ENCODE measurements at regions not wholly inside any gene's neighbourhood (a gene's known extent, or its start where the extent isn't known, plus 50 kb on each side); places are given as distances from the start of the nearest gene placed in this dataset.

- H3K36me3 Mint-ChIP-seq (ENCODE audit: low read depth): no peaks in the 10 kb centered on the region
- no peak overlapping the region for H3K4me3 Mint-ChIP-seq
- no peaks in the 10 kb centered on the region for H3K27me3 Mint-ChIP-seq (ENCODE audit: low read depth)
- TF ChIP-seq, protein P1, sequence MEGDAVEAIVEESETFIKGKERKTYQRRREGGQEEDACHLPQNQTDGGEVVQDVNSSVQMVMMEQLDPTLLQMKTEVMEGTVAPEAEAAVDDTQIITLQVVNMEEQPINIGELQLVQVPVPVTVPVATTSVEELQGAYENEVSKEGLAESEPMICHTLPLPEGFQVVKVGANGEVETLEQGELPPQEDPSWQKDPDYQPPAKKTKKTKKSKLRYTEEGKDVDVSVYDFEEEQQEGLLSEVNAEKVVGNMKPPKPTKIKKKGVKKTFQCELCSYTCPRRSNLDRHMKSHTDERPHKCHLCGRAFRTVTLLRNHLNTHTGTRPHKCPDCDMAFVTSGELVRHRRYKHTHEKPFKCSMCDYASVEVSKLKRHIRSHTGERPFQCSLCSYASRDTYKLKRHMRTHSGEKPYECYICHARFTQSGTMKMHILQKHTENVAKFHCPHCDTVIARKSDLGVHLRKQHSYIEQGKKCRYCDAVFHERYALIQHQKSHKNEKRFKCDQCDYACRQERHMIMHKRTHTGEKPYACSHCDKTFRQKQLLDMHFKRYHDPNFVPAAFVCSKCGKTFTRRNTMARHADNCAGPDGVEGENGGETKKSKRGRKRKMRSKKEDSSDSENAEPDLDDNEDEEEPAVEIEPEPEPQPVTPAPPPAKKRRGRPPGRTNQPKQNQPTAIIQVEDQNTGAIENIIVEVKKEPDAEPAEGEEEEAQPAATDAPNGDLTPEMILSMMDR (IDR thresholded peaks at IDR 0.05; ENCODE audit: unreplicated experiment in 3 of 3): no peak
- H3K27ac Mint-ChIP-seq: no peak overlapping the region
- no peaks in the 10 kb centered on the region for H3K4me1 Mint-ChIP-seq
- no peaks in the 10 kb centered on the region for H3K9me3 Mint-ChIP-seq
Measured at GRCh38 chr4:72919464-72919863, 150.1 kb downstream of the COX18 start.

- Mint-ChIP-seq H3K9me3 (no peaks in the 10 kb centered on the region), H3K27ac (no peak overlapping the region), H3K27me3 (ENCODE audit: low read depth) (no peaks in the 10 kb centered on the region), H3K4me3 (no peak overlapping the region), H3K36me3 (ENCODE audit: low read depth) (no peaks in the 10 kb centered on the region), H3K4me1 (no peaks in the 10 kb centered on the region)
- TF ChIP-seq, protein P1 (IDR thresholded peaks at IDR 0.05; ENCODE audit: unreplicated experiment in 3 of 3): no peak
Measured at GRCh38 chr4:72918362-72918761, 151.2 kb downstream of the COX18 start.

DNA sequence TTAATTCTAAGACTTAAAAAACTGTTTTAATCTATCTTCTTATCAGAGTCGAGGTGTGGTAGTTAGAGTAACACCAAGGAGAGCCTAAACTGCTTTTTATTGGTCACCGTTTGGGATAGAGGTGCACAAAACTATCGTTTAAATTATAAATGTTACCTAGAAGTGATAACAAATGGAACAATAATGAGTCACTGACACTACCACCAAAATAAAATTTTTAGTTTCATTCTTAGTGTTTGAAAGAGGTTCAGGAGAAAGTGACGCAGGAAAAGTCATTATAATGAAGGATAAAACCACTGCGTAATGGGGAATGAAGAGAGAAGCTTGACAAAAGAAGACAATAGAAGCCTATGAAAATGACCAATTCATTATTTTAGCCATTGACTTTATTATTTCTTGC is 158.2 kb downstream of the COX18 start:
- TF ChIP-seq, protein P1 (IDR thresholded peaks at IDR 0.05; ENCODE audit: unreplicated experiment in 3 of 3): no peak
- Mint-ChIP-seq H3K4me3 (no peak overlapping the region), H3K36me3 (ENCODE audit: low read depth) (no peaks in the 10 kb centered on the region), H3K27ac (no peak overlapping the region), H3K4me1 (no peaks in the 10 kb centered on the region), H3K9me3 (no peaks in the 10 kb centered on the region), H3K27me3 (ENCODE audit: low read depth) (no peaks in the 10 kb centered on the region)

DNA sequence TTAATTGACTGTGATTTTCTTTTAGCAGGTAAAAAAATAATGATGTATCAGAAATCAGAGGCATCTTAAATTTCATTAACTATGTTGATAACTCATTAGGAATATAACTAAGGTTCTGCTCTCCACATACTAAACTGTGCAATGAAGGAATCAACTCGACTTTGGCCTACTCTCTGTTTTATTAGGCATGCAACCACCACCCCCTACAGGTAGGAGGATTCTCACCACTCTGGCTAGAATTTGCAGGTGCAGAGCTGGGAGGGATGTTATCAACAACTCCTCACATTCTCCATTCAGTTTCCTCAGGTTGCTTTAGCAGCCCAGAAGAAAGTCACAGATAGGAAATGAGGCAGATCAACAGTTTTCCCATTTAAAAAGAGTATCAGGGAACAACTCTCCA is 160.1 kb downstream of the COX18 start:
- peaks cover 5% of the 10 kb centered on the region for H3K9me3 Mint-ChIP-seq
- no peaks in the 10 kb centered on the region for H3K4me1 Mint-ChIP-seq
- TF ChIP-seq, protein P1 (IDR thresholded peaks at IDR 0.05; ENCODE audit: unreplicated experiment in 3 of 3): peak in 2 of 3 experiments; percentile 31 to 32
- H3K27me3 Mint-ChIP-seq (ENCODE audit: low read depth): no peaks in the 10 kb centered on the region
- H3K4me3 Mint-ChIP-seq: no peak overlapping the region
- no peaks in the 10 kb centered on the region for H3K36me3 Mint-ChIP-seq (ENCODE audit: low read depth)
- H3K27ac Mint-ChIP-seq: no peak overlapping the region

DNA sequence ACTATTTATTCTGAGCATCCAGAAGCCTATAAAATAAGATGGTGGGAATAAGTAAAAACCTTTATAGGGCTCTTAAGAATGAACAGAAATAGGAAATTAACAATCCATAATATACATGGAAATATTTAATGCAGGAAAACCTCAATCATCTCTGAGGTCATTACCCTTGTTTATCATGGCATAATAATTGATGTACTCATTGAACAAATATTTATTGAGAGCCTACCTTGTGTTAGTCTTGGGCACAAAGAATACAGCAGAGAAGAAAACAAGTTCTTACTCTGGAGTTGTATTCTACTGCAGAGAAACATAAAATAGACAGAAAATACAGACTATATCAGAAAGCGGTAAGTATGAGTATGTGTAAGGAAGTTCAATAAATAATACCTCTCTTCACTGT is 167.2 kb downstream of the COX18 start:
- no peak overlapping the region for H3K27ac Mint-ChIP-seq
- peaks cover 5% of the 10 kb centered on the region for H3K4me1 Mint-ChIP-seq
- peaks cover 5% of the 10 kb centered on the region for H3K9me3 Mint-ChIP-seq
- no peaks in the 10 kb centered on the region for H3K27me3 Mint-ChIP-seq (ENCODE audit: low read depth)
- H3K4me3 Mint-ChIP-seq: no peak overlapping the region
- TF ChIP-seq, protein P1 (IDR thresholded peaks at IDR 0.05; ENCODE audit: unreplicated experiment in 3 of 3): no peak
- no peaks in the 10 kb centered on the region for H3K36me3 Mint-ChIP-seq (ENCODE audit: low read depth)

DNA sequence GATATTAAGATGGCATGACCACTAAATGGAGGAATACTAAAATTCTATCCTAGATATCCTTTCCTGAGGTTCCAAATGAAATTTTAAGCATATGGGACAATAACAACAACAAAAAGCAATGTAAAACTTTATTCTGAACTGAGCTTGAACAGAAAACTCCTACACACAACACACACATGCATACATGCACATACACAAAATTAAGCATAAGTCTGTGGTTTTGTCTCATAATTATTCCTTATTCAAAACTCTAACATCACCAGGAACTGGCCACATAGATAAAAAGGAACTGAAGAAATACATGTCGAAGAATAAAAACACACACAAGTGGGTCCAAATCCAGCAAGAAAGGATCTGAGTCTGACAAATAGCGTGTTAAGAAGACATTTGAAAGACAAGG is 168.0 kb downstream of the COX18 start:
- TF ChIP-seq, protein P1 (IDR thresholded peaks at IDR 0.05; ENCODE audit: unreplicated experiment in 3 of 3): no peak

More for the DNA sequence above, 168.0 kb downstream of the COX18 start:
- Mint-ChIP-seq H3K36me3 (ENCODE audit: low read depth) (no peaks in the 10 kb centered on the region), H3K4me1 (peaks cover 12% of the 10 kb centered on the region), H3K27me3 (ENCODE audit: low read depth) (no peaks in the 10 kb centered on the region), H3K27ac (no peak overlapping the region), H3K9me3 (peaks cover 5% of the 10 kb centered on the region), H3K4me3 (no peak overlapping the region)

Measured in nephron (organoid).